RCC 7860 (cell line): ENCODE measurements at regions not wholly inside any gene's neighbourhood (a gene's known extent, or its start where the extent isn't known, plus 50 kb on each side); places are given as distances from the start of the nearest gene placed in this dataset.
"Not testable (repeated sequence)": the region's sequence is repeated elsewhere in the genome, so short reads cannot be mapped to it uniquely, and the experiment has no call there.

Experiments used
- DNase-seq: peaks from one replicate; pipeline ENCODE4 v3.0.0-alpha.2; 2015; ENCODE audit warnings: low spot score
- FAIRE-seq: peaks from 2 replicates; lab custom pipeline; 2012; peaks lifted over from hg19 to GRCh38; lab: Jason Lieb, UNC

- DNase-seq, FAIRE-seq: not testable (repeated sequence)
These were observed 215.1 kb upstream of the CCL2 start for GRCh38 chr17:34039759-34040555.

- FAIRE-seq: no peak
- DNase-seq: no peak
These were observed 209.1 kb upstream of the CCL2 start for GRCh38 chr17:34045990-34046389.

- no peak for FAIRE-seq
- DNase-seq: no peak
These were observed 204.0 kb upstream of the CCL2 start for GRCh38 chr17:34051046-34051445.

DNA sequence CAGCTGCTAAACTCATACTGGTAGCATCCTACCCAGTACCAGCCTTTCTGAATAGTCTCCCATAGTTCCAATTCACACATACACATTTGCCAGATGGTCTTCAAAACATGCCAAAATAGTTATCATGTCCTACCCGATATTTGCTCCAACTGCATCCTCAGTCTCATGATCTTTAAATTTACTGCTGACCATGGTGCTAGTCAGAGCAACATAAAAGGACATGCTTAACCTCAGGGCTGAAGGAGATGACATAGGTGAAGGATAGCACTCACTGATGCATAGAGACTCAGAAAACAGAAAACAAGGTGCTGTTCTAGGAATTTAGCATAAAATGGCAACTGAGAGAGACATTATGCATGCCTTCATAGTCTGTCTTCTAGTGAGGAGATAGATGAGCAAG is 200.6 kb upstream of the CCL2 start:
- FAIRE-seq: no peak
- DNase-seq: no peak

- no peak for FAIRE-seq
- DNase-seq: no peak
These were observed 199.5 kb upstream of the CCL2 start for GRCh38 chr17:34055606-34056005.

GRCh38 chr17:34059423-34060220 is 195.5 kb upstream of the CCL2 start:
- FAIRE-seq (no peak), DNase-seq (no peak)

DNA sequence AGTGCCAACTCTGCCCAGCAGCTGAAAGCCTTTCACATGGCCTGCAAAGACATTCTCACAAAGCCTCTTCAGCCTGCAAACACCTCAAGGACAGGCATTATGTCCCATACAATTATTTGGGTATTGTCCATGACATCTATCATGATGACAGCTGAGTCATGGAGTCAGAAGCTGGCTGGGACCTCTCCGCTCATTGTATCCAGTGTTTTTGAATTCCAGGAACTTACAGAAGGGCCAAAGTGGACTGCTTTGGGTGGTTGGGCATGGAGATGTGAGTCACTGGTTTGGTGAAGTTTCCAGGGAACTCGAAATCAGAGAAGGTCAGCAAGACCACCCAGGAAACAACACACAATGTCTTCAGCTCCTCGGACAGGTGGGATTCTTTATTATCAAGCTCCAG is 188.6 kb upstream of the CCL2 start:
- DNase-seq: no peak
- no peak for FAIRE-seq

DNA sequence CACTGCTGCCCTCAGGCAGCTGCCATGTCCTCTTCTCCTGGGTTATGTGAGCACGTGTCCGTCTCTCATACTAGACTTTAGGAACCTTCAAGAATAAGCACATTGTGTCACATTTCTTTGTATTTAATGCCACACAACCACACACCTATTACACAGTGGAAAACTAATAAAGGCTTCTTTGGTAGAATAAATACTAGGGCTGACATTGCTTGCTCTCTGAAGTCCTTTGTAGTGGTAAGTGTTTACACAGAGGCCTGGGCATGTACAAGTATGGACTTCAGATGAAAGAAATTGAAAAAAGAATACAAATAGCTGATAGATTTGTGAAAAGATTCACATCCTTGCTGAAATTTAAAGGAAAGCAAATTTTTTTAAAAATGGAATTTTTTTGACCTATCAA is 188.1 kb upstream of the CCL2 start:
- no peak for DNase-seq
- FAIRE-seq: no peak

GRCh38 chr17:34068571-34068970 is 186.5 kb upstream of the CCL2 start:
- FAIRE-seq (no peak), DNase-seq (no peak)

DNA sequence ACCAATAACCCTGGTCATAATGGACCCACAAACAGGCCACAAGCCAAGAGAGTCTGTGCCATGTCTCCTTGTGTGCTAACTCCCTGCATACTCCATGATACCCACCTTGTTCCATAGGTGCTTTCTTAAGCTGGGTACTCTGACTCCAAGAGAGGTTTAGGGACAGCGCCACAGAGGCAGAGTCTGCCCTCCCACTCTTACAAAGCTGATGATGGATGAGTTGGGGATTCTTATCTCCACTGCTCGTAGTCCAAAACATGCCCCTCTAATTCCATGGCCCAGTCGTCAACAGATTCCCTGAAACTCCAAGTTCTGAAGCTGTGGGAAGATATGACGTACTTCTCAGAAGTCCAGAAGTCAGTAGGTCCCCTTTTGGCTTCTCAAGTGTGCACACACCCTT is 184.4 kb upstream of the CCL2 start:
- FAIRE-seq (no peak), DNase-seq (no peak)

- FAIRE-seq: no peak
- no peak for DNase-seq
These were observed 183.1 kb upstream of the CCL2 start for GRCh38 chr17:34071886-34072420.

DNA sequence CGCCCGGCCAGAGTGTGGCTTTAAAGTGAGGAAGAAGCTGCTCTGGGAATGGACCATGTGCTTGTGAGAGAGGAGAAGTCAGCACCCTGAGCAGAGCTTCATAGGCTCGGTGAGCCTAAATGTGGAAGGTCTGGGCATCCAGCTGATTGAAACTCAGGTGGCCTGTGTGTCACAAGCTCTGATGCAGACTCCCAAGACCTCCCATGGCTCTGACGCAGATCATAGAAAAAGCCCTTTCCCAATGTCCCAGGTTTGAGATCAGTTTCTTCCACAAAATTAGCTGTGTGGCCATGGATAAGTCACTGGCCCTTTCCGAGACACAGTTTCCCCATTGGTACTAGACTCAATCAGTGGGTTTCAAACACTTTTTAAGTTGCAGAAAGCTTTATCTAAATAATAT is 180.0 kb upstream of the CCL2 start:
- no peak for DNase-seq
- no peak for FAIRE-seq

DNA sequence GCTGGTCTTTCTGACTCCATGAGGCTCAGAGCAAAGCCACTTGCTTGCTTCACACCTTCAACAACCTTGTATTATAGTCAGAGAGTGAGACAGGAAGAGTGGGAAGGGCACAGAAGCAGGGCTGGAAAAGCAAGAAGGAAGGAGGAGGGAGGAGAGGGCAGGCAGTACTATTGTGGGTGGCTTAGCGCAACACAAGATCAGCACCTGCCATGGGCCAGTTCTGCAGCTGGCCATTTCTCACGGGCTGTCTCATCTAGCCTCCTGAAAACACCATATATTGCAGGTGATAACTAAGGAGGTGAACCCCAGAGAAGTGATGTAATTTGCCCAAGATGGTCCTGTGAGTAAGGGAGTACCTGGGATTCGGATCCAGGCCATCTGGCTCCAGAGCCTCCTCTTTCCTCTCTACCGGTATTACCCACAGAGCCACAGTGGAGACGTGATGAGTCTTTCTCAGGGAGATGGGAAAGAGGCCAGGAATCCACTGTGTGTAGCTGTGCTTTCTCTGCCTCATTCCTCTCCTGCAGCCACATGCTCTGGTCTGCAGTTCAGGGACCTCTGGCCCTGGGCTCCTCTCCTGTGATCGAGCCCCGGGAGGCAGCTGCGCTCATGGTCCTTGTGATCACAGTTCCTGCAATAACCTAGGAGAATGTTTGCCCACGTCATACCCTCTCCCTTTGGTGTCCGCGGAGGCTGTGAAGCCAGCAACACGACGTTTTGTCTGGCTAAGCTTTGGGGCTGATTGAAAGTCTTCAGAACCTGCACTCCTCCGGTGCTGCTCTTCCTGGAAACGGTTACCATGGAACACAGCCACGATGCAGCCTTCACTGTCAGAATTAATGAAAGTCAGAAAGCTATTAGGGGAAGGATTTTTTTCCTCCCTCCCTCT is 178.1 kb upstream of the CCL2 start:
- DNase-seq: no peak
- FAIRE-seq: no peak

- FAIRE-seq (no peak), DNase-seq (no peak)
These were observed 173.8 kb upstream of the CCL2 start for GRCh38 chr17:34081269-34081668.

- DNase-seq (no peak), FAIRE-seq (no peak)
These were observed 172.7 kb upstream of the CCL2 start for GRCh38 chr17:34082404-34082803.

- not testable (repeated sequence) for DNase-seq, FAIRE-seq
These were observed 166.0 kb upstream of the CCL2 start for GRCh38 chr17:34089042-34089441.

DNA sequence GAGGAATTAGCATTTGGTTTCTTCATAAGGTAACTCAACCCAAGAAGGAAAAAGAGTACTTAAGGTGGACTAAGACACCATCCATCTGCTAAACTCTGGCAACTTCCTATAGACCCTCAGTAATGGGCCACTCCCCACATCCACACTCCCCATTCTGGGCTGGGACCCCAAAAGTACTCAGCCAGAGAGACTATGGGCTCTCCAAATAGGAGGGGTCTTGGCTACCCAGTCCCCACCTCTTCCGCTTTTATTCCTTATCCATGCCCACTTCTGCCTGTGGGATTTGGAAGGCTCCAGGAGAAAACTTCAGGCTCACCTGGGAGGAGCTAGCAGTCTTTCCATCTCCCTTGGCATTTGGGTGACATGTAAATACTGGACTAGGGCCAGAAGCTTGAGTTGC is 164.5 kb upstream of the CCL2 start:
- FAIRE-seq (no peak), DNase-seq (no peak)

DNA sequence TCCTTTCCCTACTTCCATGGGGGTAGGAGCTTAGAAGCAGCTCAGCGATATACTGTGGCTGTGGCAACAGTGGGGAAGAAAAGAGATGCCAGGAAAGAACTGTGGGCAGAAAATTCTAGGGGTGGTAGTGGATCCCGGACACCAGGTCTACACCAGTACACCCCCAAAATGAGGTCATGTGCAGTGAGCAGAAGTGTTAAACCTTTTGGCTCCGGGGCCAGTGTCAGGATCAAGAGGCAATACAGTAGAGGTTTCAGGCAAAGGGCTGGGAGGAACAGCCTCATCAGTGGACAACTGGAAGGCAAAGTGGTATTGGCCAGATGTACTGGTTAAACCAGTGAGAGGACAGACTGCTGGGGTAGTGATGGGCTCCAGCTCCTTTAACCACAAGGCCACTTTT is 163.1 kb upstream of the CCL2 start:
- DNase-seq: no peak
- no peak for FAIRE-seq

GRCh38 chr17:34095106-34095505 is 160.0 kb upstream of the CCL2 start:
- FAIRE-seq: no peak
- DNase-seq: no peak

DNA sequence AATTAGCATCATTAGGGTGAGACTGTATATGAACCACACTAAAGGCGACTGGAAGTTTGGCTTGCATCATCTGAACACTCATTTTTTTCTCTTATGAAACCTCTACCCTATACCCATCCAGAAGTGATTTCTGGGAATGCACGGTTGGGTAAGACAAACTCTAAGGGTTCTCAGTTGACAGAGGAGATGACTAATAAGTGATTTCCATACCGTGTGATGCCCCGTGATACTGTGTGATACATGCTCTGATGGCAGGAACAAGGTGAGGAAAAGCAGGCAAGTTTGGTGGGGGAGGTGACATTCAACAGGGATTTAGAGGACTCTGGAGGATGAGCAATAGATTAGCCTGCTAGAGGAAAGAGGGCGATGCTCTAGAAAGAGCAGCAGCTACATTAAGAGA is 156.4 kb upstream of the CCL2 start:
- FAIRE-seq (no peak), DNase-seq (no peak)
